Endothelial cell of umbilical vein (primary cell): ENCODE measurements at regions not wholly inside any gene's neighbourhood (a gene's known extent, or its start where the extent isn't known, plus 50 kb on each side); places are given as distances from the start of the nearest gene placed in this dataset.

ENCODE experiments used
- BruUV-seq: library from RNA; stranded (reverse); fragments of 400-500 nt; replicated peaks from 2 replicates; lab custom pipeline; 2021; lab: Mats Ljungman, UMichigan
- CTCF ChIA-PET: fragments of 300-600, 350-600 bp; sonication (Branson Sonifier 250); formaldehyde crosslinking; loops from one replicate; lab custom pipeline; 2021; ENCODE audit warnings: antibody characterized with exemption, inconsistent platforms; lab: Charles Lee
- POLR2A ChIA-PET: fragments of 300-600, 350-600 bp; sonication (Branson Sonifier 250); formaldehyde crosslinking; loops from one replicate; lab custom pipeline; 2021; ENCODE audit warnings: antibody characterized with exemption, inconsistent platforms; lab: Charles Lee
- DNase-seq: peaks from one replicate; pipeline ENCODE4 v3.0.0-alpha.2; 2011; ENCODE audit warnings: low read depth, low spot score
- FAIRE-seq: peaks from 2 replicates; lab custom pipeline; 2011; peaks lifted over from hg19 to GRCh38; lab: Jason Lieb, UNC
- H2AFZ ChIP-seq: 2 replicates; pipeline ENCODE4 v1.6.0; 2012; ENCODE audit warnings: low read depth, low read length, control low read depth, inconsistent platforms
- H3K27ac ChIP-seq: 2 replicates; pipeline ENCODE4 v1.5.1; 2011; ENCODE audit warnings: low read depth, mild to moderate bottlenecking, control low read depth, low read length, moderate library complexity; ENCODE audit not compliant: insufficient read depth
- H3K27me3 ChIP-seq, 2 experiments: 2 replicates each; pipeline versions ENCODE4 v1.6.0 to v1.6.1; 2011; ENCODE audit warnings: low read length in 2 of 2, mixed read lengths in 1 of 2; ENCODE audit not compliant: control insufficient read depth in 2 of 2, insufficient read depth in 2 of 2
- H3K36me3 ChIP-seq, 2 experiments: 2 replicates in 1 of 2; 3 replicates in 1 of 2; pipeline ENCODE4 v1.5.1; 2011; ENCODE audit warnings: low read length in 2 of 2, mild to moderate bottlenecking in 1 of 2, moderate library complexity in 1 of 2; ENCODE audit not compliant: control insufficient read depth in 2 of 2, insufficient read depth in 2 of 2; ENCODE audit errors: extremely low read depth in 1 of 2
- H3K4me1 ChIP-seq: 3 replicates; pipeline ENCODE4 v1.5.1; 2011; ENCODE audit warnings: mild to moderate bottlenecking, low read length; ENCODE audit not compliant: control insufficient read depth, insufficient read depth; ENCODE audit errors: extremely low read depth
- H3K4me2 ChIP-seq: 2 replicates; pipeline ENCODE4 v1.6.1; 2011; ENCODE audit warnings: low read length, control low read depth, mixed read lengths; ENCODE audit not compliant: insufficient read depth
- H3K4me3 ChIP-seq, 3 experiments: fragments of 200-600 bp in 1 of 3; sonication (generic), shearing (Covaris generic) in 1 of 3; replicated peaks in 1 of 3; 2 replicates each; pipeline ENCODE4 v1.5.1; 2011 to 2016; ENCODE audit warnings: control low read depth in 3 of 3, low read length in 3 of 3, mild to moderate bottlenecking in 2 of 3, inconsistent platforms in 1 of 3, low read depth in 1 of 3, moderate library complexity in 1 of 3; ENCODE audit not compliant: insufficient read depth in 1 of 3
- H3K79me2 ChIP-seq: 2 replicates; pipeline ENCODE4 v1.6.0; 2012; ENCODE audit warnings: low read length, inconsistent platforms; ENCODE audit not compliant: control insufficient read depth, insufficient read depth
- H3K9ac ChIP-seq: replicated peaks from 2 replicates; pipeline ENCODE3; 2011; ENCODE audit warnings: low read length, control low read depth; ENCODE audit not compliant: insufficient read depth; ENCODE audit errors: extremely low read depth
- H3K9me1 ChIP-seq: replicated peaks from 3 replicates; pipeline ENCODE4 v1.6.0; 2011; ENCODE audit warnings: mild to moderate bottlenecking, low read length; ENCODE audit not compliant: control insufficient read depth, insufficient read depth; ENCODE audit errors: extremely low read depth
- H3K9me3 ChIP-seq: replicated peaks from 2 replicates; pipeline ENCODE4 v1.5.1; 2012; ENCODE audit warnings: low read length, inconsistent platforms; ENCODE audit not compliant: control insufficient read depth, insufficient read depth
- H4K20me1 ChIP-seq: replicated peaks from 2 replicates; pipeline ENCODE3; 2011; ENCODE audit warnings: mild to moderate bottlenecking, low read length; ENCODE audit not compliant: control insufficient read depth, insufficient read depth; ENCODE audit errors: extremely low read depth
- CTCF ChIP-seq, 2 donors: IDR thresholded peaks; 1 replicate in 1 of 2; 2 replicates in 1 of 2; pipeline ENCODE4 v1.5.1; 2011; ENCODE audit warnings: low read length in 2 of 2, mild to moderate bottlenecking in 2 of 2, moderate library complexity in 2 of 2, control low read depth in 1 of 2, inconsistent platforms in 1 of 2, low read depth in 1 of 2; ENCODE audit not compliant: insufficient read depth in 1 of 2; ENCODE audit errors: extremely low read depth in 1 of 2
- EZH2 ChIP-seq: IDR thresholded peaks from 2 replicates; pipeline ENCODE4 v1.6.1; 2012; ENCODE audit warnings: borderline replicate concordance, low read depth, mild to moderate bottlenecking, moderate library complexity, low read length, inconsistent platforms; ENCODE audit not compliant: severe bottlenecking
- FOS ChIP-seq: IDR thresholded peaks from 2 replicates; pipeline ENCODE4 v1.6.1; 2011; ENCODE audit warnings: mild to moderate bottlenecking, low read length, moderate library complexity, borderline replicate concordance; ENCODE audit not compliant: insufficient read depth
- GATA2 ChIP-seq: IDR thresholded peaks from 2 replicates; pipeline ENCODE4 v1.7.0; 2011; ENCODE audit warnings: low read depth, mild to moderate bottlenecking, moderate library complexity, mixed read lengths, low read length; ENCODE audit not compliant: insufficient read length, insufficient read depth
- JUN ChIP-seq: IDR thresholded peaks from 2 replicates; pipeline ENCODE4 v1.6.1; 2011; ENCODE audit warnings: borderline replicate concordance, low read depth; ENCODE audit not compliant: insufficient read length, insufficient read depth
- MYC ChIP-seq: IDR thresholded peaks from one replicate; pipeline ENCODE4 v1.6.1; 2011; ENCODE audit warnings: mild to moderate bottlenecking, low read depth, low read length
- POLR2A ChIP-seq: IDR thresholded peaks from 2 replicates; pipeline ENCODE4 v1.6.1; 2012; ENCODE audit warnings: low read depth, mild to moderate bottlenecking, control low read depth, low read length
- POLR2AphosphoS5 ChIP-seq: IDR thresholded peaks from 2 replicates; pipeline ENCODE4 v1.6.1; 2012; ENCODE audit warnings: low read depth, mild to moderate bottlenecking, control low read depth, low read length, moderate library complexity; ENCODE audit not compliant: insufficient read depth
- dilution Hi-C: fragments of 300-500 bp; cut with MboI; formaldehyde crosslinking; loops from one replicate; pipeline ENCODE4 v1.15.0; 2019; ENCODE audit warnings: low sequenced_read_pairs; ENCODE audit not compliant: extremely low pct_ligation_motif_present
- intact Hi-C: fragments of 100-400 bp; cut with micrococcal nuclease; formaldehyde crosslinking; loops from one replicate; pipeline ENCODE4 v1.10.0; 2022
- TF ChIP-seq, protein P1 (sequence below): IDR thresholded peaks from 2 replicates; pipeline ENCODE4 v1.6.1; 2011; ENCODE audit not compliant: insufficient read depth, insufficient read length

DNA sequence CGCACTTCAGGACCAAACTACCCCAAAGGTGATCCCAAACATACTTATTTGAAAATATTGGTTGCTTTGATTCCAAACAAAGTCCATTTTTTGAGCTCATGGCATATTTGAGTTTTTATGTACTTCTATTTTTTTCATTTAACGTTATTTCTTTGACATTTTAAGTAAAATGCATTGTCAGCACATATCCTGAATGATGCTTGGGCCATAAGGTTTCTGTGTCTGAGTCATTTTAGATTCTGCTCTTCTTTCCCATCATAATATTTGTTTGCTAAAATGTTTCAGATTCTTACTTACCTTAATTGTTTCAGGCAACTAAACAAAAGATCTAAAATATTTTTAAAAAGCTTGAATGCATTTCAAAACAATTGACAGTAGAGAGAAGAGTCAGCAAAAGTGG, 998.2 kb downstream of the REEP3 start:
- dilution Hi-C loops: no loop called here

More for the DNA sequence above, 998.2 kb downstream of the REEP3 start:
- Histone ChIP-seq H3K4me2 (no peak overlapping the region), H3K27ac (no peak overlapping the region), H2AFZ (no peak overlapping the region), H3K9me3 (no peaks in the 10 kb centered on the region), H3K9me1 (no peaks in the 10 kb centered on the region), H3K4me1 (no peaks in the 10 kb centered on the region), H3K79me2 (no peaks in the 10 kb centered on the region), H4K20me1 (no peaks in the 10 kb centered on the region), H3K9ac (no peak overlapping the region), H3K27me3 (no peaks in the 10 kb centered on the region), H3K36me3 (no peaks in the 10 kb centered on the region), H3K4me3 (no peak overlapping the region)
- TF ChIP-seq CTCF (IDR thresholded peaks at IDR 0.05; ENCODE audit: extremely low read depth in 1 of 2, insufficient read depth in 1 of 2, low read depth in 1 of 2, low read length in 2 of 2): no peak
- no peak for TF ChIP-seq POLR2A
- TF ChIP-seq EZH2: no peak
- TF ChIP-seq JUN: no peak
- TF ChIP-seq GATA2: no peak
- TF ChIP-seq MYC: no peak
- no peak for TF ChIP-seq POLR2AphosphoS5
- TF ChIP-seq, protein P1, sequence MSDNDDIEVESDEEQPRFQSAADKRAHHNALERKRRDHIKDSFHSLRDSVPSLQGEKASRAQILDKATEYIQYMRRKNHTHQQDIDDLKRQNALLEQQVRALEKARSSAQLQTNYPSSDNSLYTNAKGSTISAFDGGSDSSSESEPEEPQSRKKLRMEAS: no peak
- TF ChIP-seq FOS: no peak
- ChIA-PET CTCF (no interaction called here), POLR2A (no interaction called here)
- intact Hi-C loops: no loop called here
- FAIRE-seq (no peak), DNase-seq (no peak)
- BruUV-seq: no TSS peak
